AG09309 (cell line): ENCODE measurements at regions not wholly inside any gene's neighbourhood (a gene's known extent, or its start where the extent isn't known, plus 50 kb on each side); places are given as distances from the start of the nearest gene placed in this dataset.

Source experiments
- DNase-seq: peaks from one replicate; pipeline ENCODE4 v3.0.0-alpha.2; 2010; ENCODE audit warnings: low read depth
- H3K4me3 ChIP-seq: 2 replicates; pipeline ENCODE4 v1.5.1; 2011; ENCODE audit warnings: mild to moderate bottlenecking, low read depth, low read length, moderate library complexity; ENCODE audit not compliant: control insufficient read depth
- TF ChIP-seq, protein P1 (sequence below): IDR thresholded peaks from 2 replicates; pipeline ENCODE4 v1.5.1; 2011; ENCODE audit warnings: mild to moderate bottlenecking, low read depth, low read length, inconsistent platforms; ENCODE audit not compliant: insufficient read depth, control insufficient read depth; ENCODE audit errors: missing control alignments

- no peak overlapping the region for H3K4me3 ChIP-seq
- TF ChIP-seq, protein P1, sequence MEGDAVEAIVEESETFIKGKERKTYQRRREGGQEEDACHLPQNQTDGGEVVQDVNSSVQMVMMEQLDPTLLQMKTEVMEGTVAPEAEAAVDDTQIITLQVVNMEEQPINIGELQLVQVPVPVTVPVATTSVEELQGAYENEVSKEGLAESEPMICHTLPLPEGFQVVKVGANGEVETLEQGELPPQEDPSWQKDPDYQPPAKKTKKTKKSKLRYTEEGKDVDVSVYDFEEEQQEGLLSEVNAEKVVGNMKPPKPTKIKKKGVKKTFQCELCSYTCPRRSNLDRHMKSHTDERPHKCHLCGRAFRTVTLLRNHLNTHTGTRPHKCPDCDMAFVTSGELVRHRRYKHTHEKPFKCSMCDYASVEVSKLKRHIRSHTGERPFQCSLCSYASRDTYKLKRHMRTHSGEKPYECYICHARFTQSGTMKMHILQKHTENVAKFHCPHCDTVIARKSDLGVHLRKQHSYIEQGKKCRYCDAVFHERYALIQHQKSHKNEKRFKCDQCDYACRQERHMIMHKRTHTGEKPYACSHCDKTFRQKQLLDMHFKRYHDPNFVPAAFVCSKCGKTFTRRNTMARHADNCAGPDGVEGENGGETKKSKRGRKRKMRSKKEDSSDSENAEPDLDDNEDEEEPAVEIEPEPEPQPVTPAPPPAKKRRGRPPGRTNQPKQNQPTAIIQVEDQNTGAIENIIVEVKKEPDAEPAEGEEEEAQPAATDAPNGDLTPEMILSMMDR, result no peak
- DNase-seq, result no peak
These were observed 153.5 kb upstream of the USP24 start for GRCh38 chr1:55368698-55369097.

DNA sequence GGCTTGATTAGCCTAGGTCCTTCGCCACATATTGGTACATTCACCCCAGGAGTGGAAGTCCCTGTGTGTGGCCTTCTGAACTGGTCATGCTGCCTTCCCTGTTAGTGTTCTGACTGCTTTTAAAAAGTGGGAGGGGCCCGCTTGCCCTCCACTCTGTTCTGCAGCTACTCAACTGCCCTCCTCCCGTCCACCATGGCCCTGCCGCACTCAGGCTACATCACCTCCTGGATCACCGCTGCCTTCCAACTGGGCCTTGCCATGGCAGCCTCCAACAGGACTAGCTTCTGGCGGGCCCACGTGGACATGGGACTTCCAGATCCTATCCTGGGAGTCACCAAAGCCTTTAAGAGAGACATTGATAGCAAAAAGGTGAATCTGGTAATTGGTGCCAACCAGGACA, 152.1 kb upstream of the USP24 start:
- H3K4me3 ChIP-seq, result no peak overlapping the region
- TF ChIP-seq, protein P1, result no peak
- no peak for DNase-seq

- TF ChIP-seq, protein P1, result no peak
- H3K4me3 ChIP-seq, result no peak overlapping the region
- no peak for DNase-seq
These were observed 149.1 kb upstream of the USP24 start for GRCh38 chr1:55364216-55364615.

DNA sequence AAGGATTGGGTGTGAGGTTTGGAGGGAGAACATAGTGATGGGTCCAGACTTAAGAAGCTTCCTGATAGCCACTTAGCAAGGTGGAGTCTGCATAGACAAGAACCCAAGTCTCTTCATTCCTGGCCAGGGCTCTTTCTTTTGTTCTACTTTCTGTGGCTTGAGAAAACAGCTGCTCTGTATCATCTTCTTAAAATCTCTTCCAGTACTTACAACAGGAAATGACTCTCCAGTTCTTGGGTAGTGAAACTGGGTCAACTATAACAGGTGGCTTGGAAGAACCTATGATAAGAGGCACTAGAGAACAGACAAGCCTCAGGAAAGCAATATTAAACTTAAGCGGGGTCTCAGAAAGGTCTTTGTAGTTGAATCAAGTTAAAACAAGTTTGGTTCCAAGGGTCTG, 148.1 kb upstream of the USP24 start:
- H3K4me3 ChIP-seq, result no peak overlapping the region
- TF ChIP-seq, protein P1, result no peak

GRCh38 chr1:55362558-55362957, 147.4 kb upstream of the USP24 start:
- DNase-seq, result peak; percentile 44
- no peak overlapping the region for H3K4me3 ChIP-seq
- TF ChIP-seq, protein P1, result no peak

More for the DNA sequence above, 148.1 kb upstream of the USP24 start:
- DNase-seq, result no peak

GRCh38 chr1:55359611-55360010, 144.4 kb upstream of the USP24 start:
- H3K4me3 ChIP-seq, result no peak overlapping the region
- TF ChIP-seq, protein P1, result no peak
- no peak for DNase-seq

DNA sequence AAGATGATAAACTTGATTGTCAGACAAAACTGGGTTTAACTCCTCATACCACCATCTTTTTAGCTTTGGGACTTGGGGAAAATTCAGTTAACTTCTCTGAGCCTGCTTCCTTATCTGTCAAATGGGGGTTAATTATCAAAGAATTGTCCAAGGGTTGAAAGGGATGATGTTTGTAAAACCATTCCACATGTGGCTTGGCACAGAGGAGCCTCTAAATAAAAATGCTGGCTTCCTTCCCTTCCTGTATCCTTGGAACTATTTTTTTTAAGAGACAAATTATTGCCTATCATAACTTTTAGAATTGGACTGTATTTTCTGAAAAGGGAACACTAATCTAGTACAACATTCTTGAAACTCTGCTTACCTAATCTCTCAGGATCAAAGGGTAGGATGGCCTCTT, 143.4 kb upstream of the USP24 start:
- H3K4me3 ChIP-seq, result no peak overlapping the region
- DNase-seq, result no peak
- TF ChIP-seq, protein P1, result no peak
